ENCODE measurements at regions not wholly inside any gene's neighbourhood (a gene's known extent, or its start where the extent isn't known, plus 50 kb on each side); places are given as distances from the start of the nearest gene placed in this dataset.

- Histone ChIP-seq H3K9me3 (no peaks in the 10 kb centered on the region), H3K4me1 (no peaks in the 10 kb centered on the region), H3K36me3 (ENCODE audit: control insufficient read depth, insufficient read depth, low read length) (no peaks in the 10 kb centered on the region), H3K27me3 (replicated peaks; ENCODE audit: control insufficient read depth, insufficient read depth, low read length) (no peaks in the 10 kb centered on the region; the same call in 1 of the 2 replicates), H3K4me3 (ENCODE audit: low read depth, low read length) (no peak overlapping the region)
- intact Hi-C loops (cut with micrococcal nuclease; ENCODE audit: unreplicated experiment), result no loop called here
- no peak for DNase-seq
- Mint-ChIP-seq H3K4me3 (ENCODE audit: unreplicated experiment) (no peak overlapping the region), H3K4me1 (ENCODE audit: low read depth, unreplicated experiment) (no peaks in the 10 kb centered on the region), H3K36me3 (ENCODE audit: insufficient read depth, unreplicated experiment) (no peaks in the 10 kb centered on the region), H3K27ac (ENCODE audit: unreplicated experiment) (no peak overlapping the region), H3K27me3 (ENCODE audit: insufficient read depth, unreplicated experiment) (peaks cover 11% of the 10 kb centered on the region), H3K9me3 (ENCODE audit: unreplicated experiment) (no peaks in the 10 kb centered on the region)
- CTCF ChIA-PET, result no interaction called here
- TF ChIP-seq CTCF (IDR thresholded peaks at IDR 0.05; ENCODE audit: insufficient read depth in 1 of 2, low read depth in 1 of 2, low read length in 1 of 2, severe bottlenecking in 1 of 2, unreplicated experiment in 1 of 2), result no peak
- no TSS peak for BruUV-seq (replicated peaks)
- POLR2A ChIA-PET, result no interaction called here
Observed at GRCh38 chr16:8084882-8085281, 505.4 kb downstream of the TMEM114 start.

- H3K36me3 Mint-ChIP-seq (ENCODE audit: insufficient read depth, unreplicated experiment), result no peaks in the 10 kb centered on the region
Observed at GRCh38 chr16:8084302-8084701, 506.0 kb downstream of the TMEM114 start.

GRCh38 chr16:8083560-8083959 is 506.8 kb downstream of the TMEM114 start:
- Mint-ChIP-seq H3K4me1 (ENCODE audit: low read depth, unreplicated experiment) (no peaks in the 10 kb centered on the region), H3K27ac (ENCODE audit: unreplicated experiment) (no peak overlapping the region), H3K9me3 (ENCODE audit: unreplicated experiment) (no peaks in the 10 kb centered on the region), H3K27me3 (ENCODE audit: insufficient read depth, unreplicated experiment) (peaks cover 6% of the 10 kb centered on the region), H3K36me3 (ENCODE audit: insufficient read depth, unreplicated experiment) (no peaks in the 10 kb centered on the region), H3K4me3 (ENCODE audit: unreplicated experiment) (no peak overlapping the region)
- no peaks in the 10 kb centered on the region for H3K36me3 ChIP-seq (ENCODE audit: control insufficient read depth, insufficient read depth, low read length)
- POLR2A ChIA-PET, result no interaction called here
- no peaks in the 10 kb centered on the region for H3K4me1 ChIP-seq
- CTCF ChIA-PET, result no interaction called here
- DNase-seq, result no peak
- H3K27me3 ChIP-seq (replicated peaks; ENCODE audit: control insufficient read depth, insufficient read depth, low read length), result no peaks in the 10 kb centered on the region; the same call in 1 of the 2 replicates
- H3K9me3 ChIP-seq, result no peaks in the 10 kb centered on the region
- BruUV-seq (replicated peaks), result no TSS peak
- H3K4me3 ChIP-seq (ENCODE audit: low read depth, low read length), result no peak overlapping the region
- intact Hi-C loops (cut with micrococcal nuclease; ENCODE audit: unreplicated experiment), result no loop called here
- no peak for TF ChIP-seq CTCF (IDR thresholded peaks at IDR 0.05; ENCODE audit: insufficient read depth in 1 of 2, low read depth in 1 of 2, low read length in 1 of 2, severe bottlenecking in 1 of 2, unreplicated experiment in 1 of 2)

More at GRCh38 chr16:8084302-8084701, 506.0 kb downstream of the TMEM114 start:
- no peaks in the 10 kb centered on the region for H3K4me1 Mint-ChIP-seq (ENCODE audit: low read depth, unreplicated experiment)
- TF ChIP-seq CTCF (IDR thresholded peaks at IDR 0.05; ENCODE audit: insufficient read depth in 1 of 2, low read depth in 1 of 2, low read length in 1 of 2, severe bottlenecking in 1 of 2, unreplicated experiment in 1 of 2), result no peak
- no peak overlapping the region for H3K4me3 Mint-ChIP-seq (ENCODE audit: unreplicated experiment)
- Histone ChIP-seq H3K4me3 (ENCODE audit: low read depth, low read length) (no peak overlapping the region), H3K36me3 (ENCODE audit: control insufficient read depth, insufficient read depth, low read length) (no peaks in the 10 kb centered on the region), H3K27me3 (replicated peaks; ENCODE audit: control insufficient read depth, insufficient read depth, low read length) (no peaks in the 10 kb centered on the region; the same call in 1 of the 2 replicates), H3K9me3 (no peaks in the 10 kb centered on the region), H3K4me1 (no peaks in the 10 kb centered on the region)
- H3K27ac Mint-ChIP-seq (ENCODE audit: unreplicated experiment), result no peak overlapping the region
- intact Hi-C loops (cut with micrococcal nuclease; ENCODE audit: unreplicated experiment), result no loop called here
- H3K27me3 Mint-ChIP-seq (ENCODE audit: insufficient read depth, unreplicated experiment), result peaks cover 8% of the 10 kb centered on the region
- BruUV-seq (replicated peaks), result no TSS peak
- ChIA-PET CTCF (no interaction called here), POLR2A (no interaction called here)
- DNase-seq, result no peak
- no peaks in the 10 kb centered on the region for H3K9me3 Mint-ChIP-seq (ENCODE audit: unreplicated experiment)

All from Caco-2 (cell line).